Peyer's patch (tissue), 4 donors: ENCODE measurements at regions not wholly inside any gene's neighbourhood (a gene's known extent, or its start where the extent isn't known, plus 50 kb on each side); places are given as distances from the start of the nearest gene placed in this dataset.

Experiments used
- CTCF ChIP-seq, 6 experiments: fragments of 450-650 bp in 4 of 6; fragments of 200-600 bp in 2 of 6; sonication (generic) in 1 of 6; IDR thresholded peaks; one replicate each; pipeline ENCODE4 v1.5.1; 2017 to 2019; ENCODE audit warnings: antibody characterized with exemption in 6 of 6, mild to moderate bottlenecking in 3 of 6, moderate library complexity in 1 of 6
- POLR2A ChIP-seq, 2 donors: fragments of 450-650 bp; IDR thresholded peaks; one replicate each; pipeline ENCODE4 v1.5.1; 2017; ENCODE audit warnings: antibody characterized with exemption in 2 of 2, mild to moderate bottlenecking in 2 of 2, moderate library complexity in 2 of 2

DNA sequence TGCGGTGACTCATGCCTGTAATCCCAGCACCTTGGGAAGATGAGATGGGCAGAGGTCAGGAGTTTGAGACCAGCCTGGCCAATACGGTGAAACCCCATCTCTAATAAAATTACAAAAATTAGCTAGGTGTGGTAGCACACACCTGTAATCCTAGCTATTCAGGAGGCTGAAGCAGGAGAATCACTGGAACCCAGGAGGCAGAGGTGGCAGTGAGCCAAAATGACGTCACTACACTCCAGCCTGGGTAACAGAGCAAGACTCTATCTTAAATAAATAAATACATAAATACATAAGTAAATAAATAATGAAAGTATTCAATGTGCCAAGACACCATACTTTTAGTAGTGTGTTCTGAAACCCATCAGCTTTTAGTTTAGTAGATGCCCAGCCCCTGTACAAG, 308.1 kb upstream of the FLRT2 start:
- TF ChIP-seq CTCF (IDR thresholded peaks at IDR 0.05): no peak
- TF ChIP-seq POLR2A (IDR thresholded peaks at IDR 0.05): no peak
